G401 (cell line): ENCODE measurements at regions not wholly inside any gene's neighbourhood (a gene's known extent, or its start where the extent isn't known, plus 50 kb on each side); places are given as distances from the start of the nearest gene placed in this dataset.

Source experiments
- DNase-seq: peaks from one replicate; pipeline ENCODE4 v3.0.0-alpha.2; 2015; ENCODE audit warnings: low spot score
- in situ Hi-C: cut with HindIII; loops from 2 replicates; pipeline ENCODE4 v1.10.0; 2016; ENCODE audit warnings: low sequenced_read_pairs, mixed read lengths

- in situ Hi-C loops: no loop called here
- no peak for DNase-seq
These were observed 61.6 kb upstream of the GYPA start for GRCh38 chr4:144202081-144202480.

- in situ Hi-C loops: no loop called here
- DNase-seq: no peak
These were observed 62.6 kb upstream of the GYPA start for GRCh38 chr4:144203155-144203554.

- in situ Hi-C loops: no loop called here
- no peak for DNase-seq
These were observed 63.9 kb upstream of the GYPA start for GRCh38 chr4:144204431-144204830.

- DNase-seq: no peak
These were observed 66.2 kb upstream of the GYPA start for GRCh38 chr4:144206711-144207110.

GRCh38 chr4:144208074-144208473 is 67.6 kb upstream of the GYPA start:
- no peak for DNase-seq
- in situ Hi-C loops: no loop called here

More at GRCh38 chr4:144206711-144207110, 66.2 kb upstream of the GYPA start:
- in situ Hi-C loops: no loop called here

GRCh38 chr4:144209491-144209890 is 69.0 kb upstream of the GYPA start:
- in situ Hi-C loops: no loop called here
- DNase-seq: no peak

GRCh38 chr4:144213371-144213770 is 72.9 kb upstream of the GYPA start:
- in situ Hi-C loops: no loop called here
- no peak for DNase-seq

- in situ Hi-C loops: no loop called here
- DNase-seq: no peak
These were observed 82.6 kb upstream of the GYPA start for GRCh38 chr4:144223149-144223548.

- DNase-seq: no peak
- in situ Hi-C loops: no loop called here
These were observed 83.1 kb upstream of the GYPA start for GRCh38 chr4:144223661-144224060.

- in situ Hi-C loops: no loop called here
- DNase-seq: no peak
These were observed 118.8 kb upstream of the GYPA start for GRCh38 chr4:144259285-144259684.

GRCh38 chr4:144267084-144267483 is 126.6 kb upstream of the GYPA start:
- DNase-seq: no peak
- in situ Hi-C loops: no loop called here

GRCh38 chr4:144280688-144281087 is 140.2 kb upstream of the GYPA start:
- no peak for DNase-seq
- in situ Hi-C loops: no loop called here

- no peak for DNase-seq
- in situ Hi-C loops: no loop called here
These were observed 143.0 kb upstream of the GYPA start for GRCh38 chr4:144283526-144283925.

- no peak for DNase-seq
- in situ Hi-C loops: no loop called here
These were observed 143.5 kb upstream of the GYPA start for GRCh38 chr4:144284026-144284425.

- no peak for DNase-seq
- in situ Hi-C loops: no loop called here
These were observed 147.7 kb upstream of the GYPA start for GRCh38 chr4:144288011-144288903.

GRCh38 chr4:144289667-144290428 is 149.3 kb upstream of the GYPA start:
- in situ Hi-C loops: no loop called here
- DNase-seq: no peak

GRCh38 chr4:144291164-144291563 is 150.6 kb upstream of the GYPA start:
- in situ Hi-C loops: no loop called here
- DNase-seq: no peak

GRCh38 chr4:144294211-144294610 is 153.7 kb upstream of the GYPA start:
- in situ Hi-C loops: no loop called here
- no peak for DNase-seq

GRCh38 chr4:144295286-144295995 is 154.9 kb upstream of the GYPA start:
- in situ Hi-C loops: no loop called here
- no peak for DNase-seq

- in situ Hi-C loops: no loop called here
- no peak for DNase-seq
These were observed 156.4 kb upstream of the GYPA start for GRCh38 chr4:144296941-144297340.
